GM18499 (cell line): ENCODE measurements at regions not wholly inside any gene's neighbourhood (a gene's known extent, or its start where the extent isn't known, plus 50 kb on each side); places are given as distances from the start of the nearest gene placed in this dataset.

Experiments used
- ATAC-seq: cut with Tn5 transposase; IDR thresholded peaks from one replicate; pipeline ENCODE4 v1.9.1; 2021; ENCODE audit warnings: moderate number of reproducible peaks; ENCODE audit not compliant: insufficient read depth, unreplicated experiment

DNA sequence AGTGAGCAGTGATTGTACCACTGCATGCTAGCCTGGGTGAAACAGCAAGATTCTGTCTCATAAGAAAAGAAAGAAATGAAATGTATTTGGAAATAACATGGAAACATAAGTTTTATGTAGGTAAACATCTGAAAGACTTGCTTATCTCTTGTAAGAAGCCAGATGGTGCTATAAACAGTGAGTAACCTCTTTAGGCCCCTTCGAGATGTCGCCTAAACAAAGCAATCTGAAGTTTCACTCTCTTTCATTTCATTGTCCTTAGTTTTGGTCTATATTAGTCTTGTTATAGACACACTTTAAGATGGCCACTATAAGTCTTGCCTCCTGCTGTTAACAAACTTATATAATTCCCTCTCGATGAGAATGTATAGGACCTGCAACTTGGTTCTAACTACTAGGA, 472.6 kb upstream of the ATP2B1 start:
- no peak for ATAC-seq

DNA sequence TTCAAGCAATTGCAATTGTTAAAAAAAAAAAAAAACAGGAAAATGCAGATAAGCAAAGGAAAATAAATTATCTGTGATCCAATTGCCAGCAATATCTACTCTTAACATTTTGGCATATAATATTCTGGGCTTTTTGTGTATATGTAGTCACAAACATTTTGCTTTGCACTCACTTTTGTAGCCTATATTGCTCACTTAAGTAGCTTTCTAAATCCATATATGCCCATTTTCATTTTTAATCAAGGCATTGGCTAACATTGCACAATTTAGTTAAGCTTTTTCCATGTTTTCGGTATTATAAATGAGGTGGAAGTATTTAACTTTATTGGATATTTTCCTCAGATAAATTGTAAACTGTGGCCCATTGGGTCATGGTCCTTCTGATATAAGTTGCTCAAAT, 466.3 kb upstream of the ATP2B1 start:
- ATAC-seq: no peak

DNA sequence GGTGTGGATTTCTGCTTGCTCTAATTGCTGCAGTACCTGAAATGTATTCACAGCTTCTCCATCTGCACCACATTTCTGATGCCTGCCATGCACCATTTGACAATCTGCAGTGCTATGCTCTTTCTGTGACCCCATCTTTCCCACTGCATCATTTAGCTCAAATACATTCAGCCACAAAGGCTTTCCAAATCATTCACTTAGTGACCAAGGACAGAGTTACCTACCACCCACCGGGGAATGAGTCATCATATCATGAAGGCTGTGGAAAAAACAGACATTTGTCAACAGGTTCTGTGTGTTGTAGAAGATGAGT, 465.5 kb upstream of the ATP2B1 start:
- no peak for ATAC-seq

DNA sequence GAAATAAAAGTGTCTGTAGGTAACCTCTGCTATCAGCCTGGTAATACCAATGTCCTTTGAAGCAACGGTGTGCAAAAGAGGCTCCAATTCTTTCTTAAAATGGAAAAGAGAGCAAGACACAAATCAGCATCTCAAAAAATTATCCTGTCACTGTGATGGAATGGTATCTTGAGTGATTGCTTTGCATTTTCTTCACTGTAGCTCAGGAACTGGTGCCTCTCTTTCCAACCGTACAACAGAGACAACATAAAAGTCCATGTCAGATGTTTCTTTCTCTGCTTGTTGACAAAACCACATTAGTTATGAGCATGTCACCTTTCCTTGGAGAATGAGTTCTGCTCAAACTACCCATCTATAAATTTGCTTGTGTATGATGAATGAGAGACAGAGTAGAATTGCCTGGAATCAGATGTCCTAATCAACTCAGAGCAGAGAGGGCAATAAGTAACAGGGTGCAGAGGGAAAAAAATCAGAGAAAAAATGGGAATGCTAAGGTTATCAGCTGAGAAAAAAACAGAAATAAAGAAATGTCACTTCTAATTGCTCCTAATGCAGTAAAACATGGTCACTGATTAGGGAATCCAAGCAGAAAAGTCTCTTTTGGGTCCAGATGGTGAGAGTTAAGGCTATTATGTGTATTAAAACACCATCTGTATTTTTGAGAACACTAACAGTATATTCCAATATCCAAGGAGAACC, 465.0 kb upstream of the ATP2B1 start:
- no peak for ATAC-seq

DNA sequence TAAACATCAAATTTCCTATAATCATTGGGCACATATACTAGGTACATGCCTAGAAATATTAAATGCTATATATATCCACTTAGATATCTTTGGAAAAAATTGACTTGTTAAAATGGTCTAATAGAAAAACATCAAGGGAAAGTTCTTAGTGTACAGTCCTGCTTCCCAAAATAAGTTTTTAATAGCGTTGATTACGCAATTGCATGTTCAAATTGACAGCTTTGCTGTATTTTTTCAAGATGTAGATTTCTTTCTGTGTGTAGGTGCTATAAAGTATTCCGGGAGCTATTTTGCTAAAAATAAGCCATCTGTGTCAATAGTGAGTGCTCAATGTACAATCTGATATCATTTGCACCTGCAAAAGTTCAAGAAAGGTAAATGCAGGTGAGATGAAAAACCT, 463.9 kb upstream of the ATP2B1 start:
- no peak for ATAC-seq

DNA sequence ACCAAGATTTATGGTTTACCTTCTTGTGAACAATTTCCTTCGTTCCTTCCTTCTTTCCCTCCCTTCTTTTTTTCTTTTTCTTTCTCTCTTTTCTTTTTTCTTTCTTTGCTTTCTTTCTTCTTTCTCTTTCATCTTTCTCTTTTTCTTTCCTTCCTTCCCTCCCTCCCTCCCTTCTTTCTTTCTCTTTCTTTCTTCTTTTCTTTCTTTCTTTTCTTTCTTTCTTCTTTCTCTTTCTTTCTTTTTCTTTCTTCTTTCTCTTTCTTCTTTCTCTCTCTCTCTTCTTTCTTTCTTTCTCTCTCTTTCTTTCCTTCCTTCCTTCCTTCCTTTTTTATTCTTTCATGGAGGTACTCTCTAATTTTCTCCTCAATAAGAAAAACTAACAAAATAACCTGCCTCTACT, 462.1 kb upstream of the ATP2B1 start:
- no peak for ATAC-seq

DNA sequence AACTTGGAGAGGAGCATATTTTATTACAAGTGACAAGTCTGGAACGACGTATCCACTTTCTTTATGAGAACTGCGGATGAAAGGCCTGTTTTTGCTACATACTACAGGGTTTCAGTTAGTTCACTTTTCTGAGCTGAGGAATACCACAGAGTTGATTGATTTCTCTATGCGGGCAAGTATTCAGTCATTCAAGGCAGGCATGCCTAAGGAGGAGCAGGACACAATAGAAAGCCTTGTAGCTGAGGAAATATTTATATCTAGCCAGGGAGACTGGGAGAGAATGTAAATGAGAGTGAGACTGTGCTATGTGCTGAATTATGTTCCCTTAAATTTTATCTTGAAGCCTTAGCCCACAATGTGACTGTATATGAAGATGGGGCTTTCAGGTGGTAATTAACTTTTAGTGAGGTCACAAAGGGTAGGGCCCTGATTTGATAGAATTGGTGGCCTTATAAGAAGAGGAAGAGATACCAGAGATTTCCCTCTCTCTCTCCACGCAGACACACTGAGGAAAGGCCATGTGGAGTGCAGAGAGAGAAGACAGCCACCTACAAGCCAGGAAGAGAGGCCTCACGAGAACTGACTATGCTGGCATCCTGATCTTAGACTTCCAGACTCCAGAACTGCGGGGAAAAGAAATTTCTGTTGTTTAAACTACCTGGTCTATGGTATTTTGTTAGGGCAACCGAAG, 459.0 kb upstream of the ATP2B1 start:
- ATAC-seq: no peak

DNA sequence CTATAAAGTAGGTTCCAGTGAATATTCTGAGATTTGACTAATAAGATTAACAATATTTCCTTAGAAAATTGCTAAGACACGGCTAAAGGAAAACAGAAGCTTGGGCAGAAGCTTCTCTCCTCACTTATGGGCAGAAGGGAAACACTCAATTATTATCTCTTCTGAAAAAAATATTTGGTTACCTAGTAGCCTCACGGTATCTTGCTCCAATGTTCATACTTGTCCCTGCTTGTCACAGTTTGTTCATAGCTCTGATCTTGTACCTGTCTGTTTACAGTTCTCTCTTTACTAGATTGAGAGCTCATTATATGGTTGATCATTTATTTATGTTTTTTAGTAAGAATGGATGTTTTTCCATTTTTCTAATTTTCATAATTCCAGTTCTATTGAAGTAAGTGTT, 458.0 kb upstream of the ATP2B1 start:
- no peak for ATAC-seq

DNA sequence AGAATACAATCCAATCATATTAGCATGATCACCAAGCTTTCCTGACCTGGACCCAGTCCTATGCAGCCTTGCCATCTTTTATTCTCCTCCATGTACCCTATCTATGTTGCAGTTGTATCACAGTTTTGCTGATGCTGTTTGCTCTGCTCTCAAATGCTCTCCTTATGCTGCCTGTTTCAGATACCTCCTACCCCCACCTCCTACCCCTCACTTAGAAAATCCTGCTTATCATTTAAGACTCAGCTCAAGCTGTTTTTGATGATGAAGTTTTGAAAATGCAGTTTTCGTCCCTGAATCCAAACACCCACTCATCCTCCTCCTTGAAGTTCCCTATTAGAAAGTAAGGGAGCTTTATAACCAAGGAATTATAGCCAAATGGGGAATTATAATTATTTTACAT, 457.4 kb upstream of the ATP2B1 start:
- ATAC-seq: no peak

DNA sequence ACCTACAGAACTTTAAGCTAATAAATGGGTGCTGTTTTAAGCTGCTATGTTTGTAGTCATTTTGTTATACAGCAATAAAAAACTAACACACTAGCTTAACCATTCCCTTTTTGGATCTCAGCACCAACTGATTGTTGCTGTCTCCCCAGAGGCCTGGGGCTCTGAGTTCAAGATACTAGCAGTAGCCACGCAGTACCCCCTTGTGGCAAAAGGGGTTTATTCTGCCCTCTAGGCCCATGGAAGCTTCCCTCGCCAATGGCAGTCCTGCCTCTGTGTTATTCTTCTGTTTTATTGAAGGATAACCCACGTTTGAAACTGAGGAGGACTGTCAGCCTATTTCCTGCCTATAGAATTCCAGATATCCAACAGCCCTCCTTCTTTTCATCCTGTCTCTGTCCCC, 455.3 kb upstream of the ATP2B1 start:
- ATAC-seq: no peak

DNA sequence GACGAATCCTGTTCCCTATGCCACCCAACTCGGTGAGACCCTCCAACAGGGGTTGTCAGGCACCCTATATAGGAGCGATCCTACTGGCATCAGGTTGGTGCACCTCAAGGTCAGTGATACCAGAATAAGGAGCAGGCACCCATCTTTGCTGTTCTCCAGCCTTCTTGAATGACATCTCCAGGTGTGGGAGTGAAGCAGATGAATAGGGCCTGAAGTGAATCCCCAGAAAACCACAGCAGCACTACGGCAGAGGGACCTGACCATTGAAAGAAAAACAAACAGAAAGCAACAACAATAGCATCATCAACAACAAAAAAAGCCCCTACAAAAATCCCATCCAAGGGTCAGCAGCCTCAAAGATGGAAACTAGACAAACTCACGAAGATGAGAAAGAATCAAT, 445.2 kb upstream of the ATP2B1 start:
- no peak for ATAC-seq

DNA sequence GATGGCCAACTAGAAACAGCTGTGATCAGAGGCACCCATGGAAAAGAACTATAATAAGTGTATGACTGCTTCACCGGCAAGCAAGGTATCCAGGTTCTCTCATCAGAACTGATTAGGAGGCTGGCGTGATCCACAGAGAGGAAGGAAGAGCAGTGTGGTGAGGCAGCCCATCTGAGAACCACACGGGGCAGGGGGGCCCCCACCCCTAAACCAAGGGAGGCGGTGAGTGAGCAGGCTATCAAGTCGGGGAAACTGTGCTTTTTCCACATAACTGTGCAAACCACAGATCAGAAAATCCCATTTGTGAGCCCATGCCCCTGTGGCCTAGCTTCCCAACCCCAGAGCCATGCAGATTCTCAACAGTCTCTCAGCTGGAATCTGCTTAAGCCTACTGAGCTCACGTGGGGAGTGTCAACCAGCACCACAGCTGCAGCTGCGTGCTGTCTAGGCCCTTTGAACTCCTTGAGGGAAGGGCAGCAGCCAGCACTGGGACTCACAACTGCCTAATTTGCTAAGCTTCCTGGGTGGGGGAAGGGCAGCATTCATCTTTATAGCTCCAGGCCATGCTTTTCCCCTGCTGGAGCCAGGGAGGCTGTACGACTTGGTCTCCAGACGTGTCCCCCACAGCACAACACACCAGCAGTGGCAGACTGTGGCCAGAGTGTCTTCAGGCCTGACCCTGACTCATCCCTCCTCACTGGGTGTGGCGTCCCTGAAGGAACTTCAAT, 444.4 kb upstream of the ATP2B1 start:
- no peak for ATAC-seq

DNA sequence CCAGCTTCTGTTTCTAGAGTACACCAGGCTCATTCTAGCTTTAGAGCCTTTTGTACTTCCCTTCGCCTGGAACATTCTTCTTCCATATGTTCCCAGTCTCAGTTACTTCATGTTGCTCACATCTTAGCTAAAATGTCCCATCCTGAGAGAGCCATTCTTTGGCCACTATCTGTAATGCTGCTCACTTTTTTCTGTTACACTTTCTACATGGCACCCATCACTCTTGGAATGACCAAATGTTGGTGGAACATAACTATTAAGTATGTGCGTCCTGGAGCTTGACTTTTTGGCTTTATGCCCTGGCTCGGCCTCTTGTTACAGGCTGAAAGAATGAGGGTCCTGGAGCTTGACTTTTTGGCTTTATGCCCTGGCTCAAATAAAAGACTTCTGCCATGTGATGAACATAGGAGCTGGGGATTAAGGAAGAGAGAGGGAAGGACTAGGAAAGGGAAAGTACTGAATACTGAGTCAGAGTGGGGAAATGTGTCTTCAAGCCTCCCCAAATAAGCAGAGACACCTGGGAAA, 442.9 kb upstream of the ATP2B1 start:
- no peak for ATAC-seq

DNA sequence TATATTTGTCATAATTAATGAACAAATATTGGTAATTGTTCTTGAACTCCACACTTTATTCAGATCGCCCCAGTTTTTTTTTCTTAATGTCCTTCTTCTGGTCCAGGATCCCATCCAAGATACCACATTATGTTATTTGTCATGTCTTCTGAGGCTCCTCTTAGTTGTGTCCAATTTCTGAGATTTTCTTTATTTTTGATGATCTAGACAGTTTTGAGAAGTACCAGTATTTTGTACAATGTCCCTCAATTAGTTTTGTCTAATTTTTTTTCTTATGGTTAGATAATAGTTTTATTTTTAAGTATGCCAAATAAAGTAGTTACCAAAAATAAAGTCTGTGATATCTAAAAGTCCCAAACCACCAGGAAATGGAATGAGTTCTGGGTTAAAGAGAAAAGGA, 440.8 kb upstream of the ATP2B1 start:
- ATAC-seq: no peak

DNA sequence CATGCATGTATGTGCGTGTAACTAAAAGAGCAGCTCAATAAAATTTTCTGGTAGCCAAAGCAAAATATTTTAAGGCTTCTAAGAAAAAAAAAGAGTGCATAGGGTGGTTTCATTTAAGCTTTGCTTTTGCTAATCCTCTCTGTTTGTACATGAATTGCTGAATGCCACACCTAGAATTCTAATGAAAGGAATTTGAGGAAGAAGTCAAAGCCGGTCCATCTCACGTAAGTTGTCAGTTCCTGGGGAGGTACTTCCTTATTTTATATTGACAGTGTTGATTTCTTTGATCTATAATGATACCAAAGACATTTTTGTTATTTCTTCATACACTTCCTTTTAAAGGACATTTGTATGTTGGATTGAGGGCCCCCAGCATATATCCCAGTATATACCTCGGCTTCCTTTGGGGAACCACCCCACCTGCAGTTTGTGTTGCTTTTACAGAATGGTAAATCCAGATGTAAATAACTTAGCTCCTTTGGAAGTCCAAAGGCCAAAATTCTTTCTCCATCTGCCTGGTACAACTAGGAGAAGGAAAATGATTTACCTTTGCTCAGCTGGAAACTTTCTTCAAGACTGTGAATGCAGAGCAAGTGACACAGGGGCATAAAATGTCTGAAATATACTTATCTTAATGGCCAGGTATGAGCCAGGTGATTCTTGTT, 420.9 kb upstream of the ATP2B1 start:
- ATAC-seq: no peak

DNA sequence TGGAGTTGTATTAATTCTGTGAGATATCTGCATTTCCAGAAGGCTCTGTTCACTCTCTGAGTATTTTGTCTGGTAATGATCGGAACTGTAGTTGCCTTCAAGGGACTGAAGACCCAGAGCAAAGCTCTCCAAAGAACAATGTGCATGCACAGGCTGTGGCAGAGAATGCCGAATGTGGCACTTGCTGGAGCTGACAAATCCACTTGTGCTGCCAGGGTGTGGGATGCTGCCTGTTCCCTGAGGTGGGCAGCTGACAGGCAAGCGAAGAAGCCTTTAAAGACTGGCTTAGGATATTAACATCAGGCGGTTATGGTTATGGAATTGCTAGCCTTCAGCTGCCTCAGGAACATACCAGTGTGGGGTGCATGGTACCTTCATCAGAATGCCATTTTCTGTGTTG, 419.9 kb upstream of the ATP2B1 start:
- ATAC-seq: no peak

DNA sequence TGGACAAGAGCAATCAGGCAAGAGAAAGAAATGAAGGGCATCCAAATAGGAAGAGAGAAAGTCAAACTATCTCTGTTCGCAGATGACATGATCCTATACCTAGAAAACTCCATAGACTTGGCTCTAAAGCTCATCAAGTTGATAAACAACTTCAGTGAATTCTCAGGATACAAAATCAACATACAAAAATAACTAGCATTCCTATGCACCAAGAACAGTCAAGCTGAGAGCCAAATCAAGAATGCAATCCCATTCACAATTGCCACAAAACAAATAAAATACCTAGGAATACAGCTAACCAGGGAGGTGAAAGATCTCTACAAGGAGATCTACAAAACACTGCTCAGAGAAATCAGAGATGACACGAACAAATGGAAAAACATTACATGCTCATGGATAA, 417.5 kb upstream of the ATP2B1 start:
- ATAC-seq: no peak

DNA sequence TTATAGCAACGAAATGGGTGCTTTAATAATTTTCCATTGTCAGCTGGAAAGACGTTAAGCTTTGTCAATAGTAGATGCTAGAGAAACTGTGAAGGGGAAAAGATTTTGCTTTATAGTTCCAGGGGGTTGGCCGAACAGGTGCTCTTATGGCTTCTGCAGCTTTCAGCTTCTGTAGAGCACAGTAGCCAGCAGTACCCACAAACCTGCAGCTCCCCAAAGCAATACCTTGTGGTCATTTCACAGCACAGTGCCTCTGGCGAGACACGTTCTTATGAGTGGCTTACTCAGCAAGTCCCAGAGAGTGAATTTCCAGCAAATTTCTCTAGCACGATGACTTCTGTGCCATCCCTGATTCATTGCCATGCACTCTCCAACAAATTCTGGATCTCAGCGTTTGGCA, 416.3 kb upstream of the ATP2B1 start:
- no peak for ATAC-seq

DNA sequence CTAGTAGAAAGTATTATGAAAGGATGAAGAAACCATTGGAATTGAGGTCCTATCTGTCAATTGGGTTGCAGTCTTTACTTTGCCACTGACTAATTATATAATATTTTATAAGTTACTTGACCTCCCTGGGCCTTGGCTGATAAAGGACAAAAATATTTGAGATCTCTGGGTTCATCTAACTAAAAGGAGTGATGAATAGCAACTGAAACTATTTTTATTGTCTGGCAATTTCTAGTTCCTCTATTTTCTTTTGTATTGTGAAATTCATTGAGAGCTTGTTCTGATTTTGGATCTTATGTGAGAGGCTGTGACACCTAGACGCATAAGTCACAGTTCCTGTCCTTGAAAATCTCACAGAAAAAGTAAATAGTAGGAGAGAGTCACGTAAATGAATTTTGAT, 415.7 kb upstream of the ATP2B1 start:
- ATAC-seq: peak; percentile 57

DNA sequence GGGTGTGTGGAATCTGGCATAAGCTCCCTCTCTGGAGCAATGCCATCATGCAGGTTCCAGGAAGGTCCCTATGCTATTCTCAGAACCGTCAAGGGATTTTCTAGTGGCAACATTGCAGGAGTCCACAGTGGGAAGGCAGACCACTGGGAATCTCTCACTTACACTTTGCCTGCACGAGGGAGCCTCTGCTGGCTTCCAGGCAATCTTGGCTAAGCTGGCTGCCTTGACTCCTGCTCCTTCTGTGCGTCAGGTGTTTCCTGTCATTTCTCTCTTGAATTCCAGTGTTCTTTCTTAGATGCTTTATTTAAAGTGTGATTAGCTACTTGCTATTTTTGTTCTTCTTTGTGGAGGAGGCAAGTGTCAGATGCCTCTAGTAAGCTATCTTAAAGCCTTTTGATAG, 414.0 kb upstream of the ATP2B1 start:
- ATAC-seq: no peak

DNA sequence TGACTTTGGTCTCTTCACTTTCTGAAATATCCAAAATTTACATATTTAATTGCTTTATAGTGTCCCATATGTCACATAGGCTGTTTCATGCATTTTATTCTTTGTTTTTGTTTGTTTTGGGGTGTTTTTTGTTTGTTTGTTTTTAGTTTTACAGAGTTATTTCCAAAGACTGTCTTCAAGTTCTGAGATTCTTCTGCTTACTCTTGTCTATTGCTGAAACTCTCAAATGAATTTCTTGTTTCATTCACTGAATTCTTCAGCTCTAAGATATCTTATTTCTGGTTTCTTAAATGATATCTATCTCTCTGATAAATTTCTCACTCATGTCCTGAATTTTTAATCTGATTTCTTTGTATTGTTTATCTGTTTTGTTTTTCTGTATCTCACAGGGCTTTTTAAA, 412.0 kb upstream of the ATP2B1 start:
- ATAC-seq: no peak
